IMR-90 (cell line): ENCODE measurements at regions not wholly inside any gene's neighbourhood (a gene's known extent, or its start where the extent isn't known, plus 50 kb on each side); places are given as distances from the start of the nearest gene placed in this dataset.
"Not testable (repeated sequence)": the region's sequence is repeated elsewhere in the genome, so short reads cannot be mapped to it uniquely, and the experiment has no call there.

Source experiments
- ATAC-seq: fragments of 200-7000 bp; cut with Tn5 transposase; 2 replicates; pipeline ENCODE4 v1.9.1; 2020; ENCODE audit warnings: low read depth, mild to moderate bottlenecking, moderate library complexity
- BruUV-seq: library from RNA; stranded (reverse); fragments of 400-500 nt; replicated peaks from 2 replicates; lab custom pipeline; 2021; lab: Mats Ljungman, UMichigan
- CTCF ChIA-PET: fragments of 300-600 bp; formaldehyde crosslinking; extraction: SDS; loops from one replicate; lab custom pipeline; 2021; ENCODE audit warnings: antibody characterized with exemption; lab: Yijun Ruan, JAX
- POLR2A ChIA-PET: fragments of 300-600 bp; sonication (Branson Sonifier 250); formaldehyde crosslinking; loops from one replicate; lab custom pipeline; 2022; ENCODE audit warnings: antibody characterized with exemption; ENCODE audit not compliant: unreplicated experiment; lab: Charles Lee
- DNase-seq: peaks from one replicate; pipeline ENCODE4 v3.0.0; 2013
- H2AFZ ChIP-seq: replicated peaks from 2 replicates; pipeline ENCODE3; 2013; ENCODE audit warnings: low read length, mild to moderate bottlenecking; ENCODE audit not compliant: poor library complexity
- H2AK5ac ChIP-seq: 2 replicates; pipeline ENCODE4 v1.6.1; 2013; ENCODE audit warnings: low read depth, low read length, inconsistent platforms
- H2AK9ac ChIP-seq: replicated peaks from 2 replicates; pipeline ENCODE3; 2013; ENCODE audit warnings: mild to moderate bottlenecking, low read depth, low read length, moderate library complexity; ENCODE audit not compliant: poor library complexity
- H2BK120ac ChIP-seq: 2 replicates; pipeline ENCODE4 v1.6.1; 2013; ENCODE audit warnings: low read depth, low read length, inconsistent platforms
- H2BK15ac ChIP-seq: 3 replicates; pipeline ENCODE4 v1.6.1; 2013; ENCODE audit warnings: low read depth, low read length, inconsistent platforms
- H2BK20ac ChIP-seq: 2 replicates; pipeline ENCODE4 v1.6.1; 2013; ENCODE audit warnings: low read depth, mild to moderate bottlenecking, inconsistent platforms, low read length, moderate library complexity
- H2BK5ac ChIP-seq: 2 replicates; pipeline ENCODE4 v1.6.1; 2013; ENCODE audit warnings: mild to moderate bottlenecking, low read depth, low read length, inconsistent platforms; ENCODE audit not compliant: poor library complexity, severe bottlenecking
- H3K14ac ChIP-seq: replicated peaks from 2 replicates; pipeline ENCODE4 v1.6.1; 2013; ENCODE audit warnings: low read depth, low read length, inconsistent platforms
- H3K18ac ChIP-seq: 2 replicates; pipeline ENCODE4 v1.6.1; 2013; ENCODE audit warnings: low read depth, low read length, control low read depth
- H3K23ac ChIP-seq: 2 replicates; pipeline ENCODE4 v1.6.1; 2013; ENCODE audit warnings: low read depth, low read length, inconsistent platforms
- H3K27ac ChIP-seq: 2 replicates; pipeline ENCODE4 v1.5.1; 2013; ENCODE audit warnings: mild to moderate bottlenecking, control low read depth, low read length; ENCODE audit not compliant: insufficient read depth
- H3K27me3 ChIP-seq: 2 replicates; pipeline ENCODE4 v1.6.1; 2013; ENCODE audit warnings: low read length; ENCODE audit not compliant: control insufficient read depth, insufficient read depth
- H3K36me3 ChIP-seq: 2 replicates; pipeline ENCODE4 v1.6.1; 2013; ENCODE audit warnings: low read length, mixed read lengths; ENCODE audit not compliant: control insufficient read depth, insufficient read depth
- H3K4ac ChIP-seq: 2 replicates; pipeline ENCODE4 v1.6.1; 2013; ENCODE audit warnings: low read depth, low read length, inconsistent platforms
- H3K4me1 ChIP-seq: 2 replicates; pipeline ENCODE4 v1.6.1; 2013; ENCODE audit warnings: low read length, mixed read lengths; ENCODE audit not compliant: control insufficient read depth, insufficient read depth
- H3K4me2 ChIP-seq: 2 replicates; pipeline ENCODE4 v1.6.1; 2013; ENCODE audit warnings: low read depth, mild to moderate bottlenecking, control low read depth, low read length, moderate library complexity
- H3K4me3 ChIP-seq: 2 replicates; pipeline ENCODE4 v1.5.1; 2013; ENCODE audit warnings: low read depth, mild to moderate bottlenecking, control low read depth, low read length, moderate library complexity; ENCODE audit not compliant: insufficient read depth
- H3K56ac ChIP-seq: 2 replicates; pipeline ENCODE4 v1.6.1; 2013; ENCODE audit warnings: low read length, inconsistent platforms; ENCODE audit not compliant: insufficient read depth; ENCODE audit errors: extremely low read depth
- H3K79me1 ChIP-seq, 2 experiments: 2 replicates each; pipeline ENCODE4 v1.6.1; 2013; ENCODE audit warnings: low read length in 2 of 2, inconsistent platforms in 1 of 2, low read depth in 1 of 2
- H3K9ac ChIP-seq: 2 replicates; pipeline ENCODE4 v1.6.1; 2013; ENCODE audit warnings: low read depth, low read length, control low read depth
- H3K9me1 ChIP-seq: 2 replicates; pipeline ENCODE4 v1.6.1; 2013; ENCODE audit warnings: low read length, inconsistent platforms; ENCODE audit not compliant: insufficient read depth
- H3K9me3 ChIP-seq: 2 replicates; pipeline ENCODE4 v1.6.1; 2013; ENCODE audit warnings: low read length; ENCODE audit not compliant: control insufficient read depth, insufficient read depth
- H4K20me1 ChIP-seq: 2 replicates; pipeline ENCODE4 v1.6.1; 2013; ENCODE audit warnings: low read length, inconsistent platforms; ENCODE audit not compliant: insufficient read depth
- H4K5ac ChIP-seq: 2 replicates; pipeline ENCODE4 v1.6.1; 2013; ENCODE audit warnings: mild to moderate bottlenecking, low read depth, low read length, control low read depth
- H4K8ac ChIP-seq, 2 experiments: 2 replicates each; pipeline ENCODE4 v1.6.1; 2013; ENCODE audit warnings: low read depth in 2 of 2, low read length in 2 of 2, control low read depth in 1 of 2, inconsistent platforms in 1 of 2
- H4K91ac ChIP-seq: 2 replicates; pipeline ENCODE4 v1.6.1; 2013; ENCODE audit warnings: low read depth, low read length, inconsistent platforms; ENCODE audit not compliant: insufficient read depth
- WGBS, 2 experiments: methylation state at CpG; one replicate each; pipeline versions ENCODE4 v1.1.5 to v1.1.7; 2013; ENCODE audit warnings: missing lambda C conversion rate in 2 of 2; ENCODE audit not compliant: insufficient read length in 1 of 2; ENCODE audit errors: extremely low coverage in 2 of 2; 5-methylcytosine and 5-hydroxymethylcytosine counted together
- dilution Hi-C: fragments of 300-500 bp; cut with HindIII; formaldehyde crosslinking; loops from one replicate; pipeline ENCODE4 v1.14.3; 2018; ENCODE audit warnings: low sequenced_read_pairs; ENCODE audit not compliant: unreplicated experiment
- in situ Hi-C: fragments of 300-500 bp; cut with MboI; formaldehyde crosslinking; loops from 3 replicates; pipeline ENCODE4 v1.14.3; 2019; ENCODE audit warnings: low sequenced_read_pairs, inconsistent platforms, mixed read lengths
- intact Hi-C: fragments of 100-400 bp; cut with micrococcal nuclease; formaldehyde crosslinking; loops from 2 replicates; pipeline ENCODE4 v1.10.0; 2022

GRCh38 chr21:9247290-9247613 lies 1274.1 kb upstream of the TPTE start:
- dilution Hi-C loops, H2BK15ac ChIP-seq, H2BK120ac ChIP-seq, H3K23ac ChIP-seq, H3K56ac ChIP-seq, H3K4me2 ChIP-seq, H2AK9ac ChIP-seq, CTCF ChIA-PET, H3K4me3 ChIP-seq, intact Hi-C loops, H2AK5ac ChIP-seq, H3K9ac ChIP-seq, H3K14ac ChIP-seq, H4K20me1 ChIP-seq, H3K9me1 ChIP-seq, H3K79me1 ChIP-seq, H3K27ac ChIP-seq, H2BK20ac ChIP-seq, H2AFZ ChIP-seq, H3K27me3 ChIP-seq, H3K36me3 ChIP-seq, H4K91ac ChIP-seq, POLR2A ChIA-PET, H4K8ac ChIP-seq, H3K4me1 ChIP-seq, in situ Hi-C loops, BruUV-seq, H4K5ac ChIP-seq, DNase-seq, H3K4ac ChIP-seq, H3K18ac ChIP-seq: not testable (repeated sequence)
- Histone ChIP-seq H3K9me3 (peaks cover 15% of the 10 kb centered on the region), H2BK5ac (peak overlapping the region; percentile 86)
- ATAC-seq = peak; percentile 27; the same call in 1 of the 2 replicates

- H2AK5ac ChIP-seq, H3K27me3 ChIP-seq, H3K56ac ChIP-seq, H3K4me2 ChIP-seq, H4K8ac ChIP-seq, H3K9me1 ChIP-seq, dilution Hi-C loops, H2AFZ ChIP-seq, POLR2A ChIA-PET, H2BK120ac ChIP-seq, H4K91ac ChIP-seq, H4K20me1 ChIP-seq, intact Hi-C loops, H2BK15ac ChIP-seq, CTCF ChIA-PET, H3K23ac ChIP-seq, H3K4me1 ChIP-seq, H3K18ac ChIP-seq, H2AK9ac ChIP-seq, H3K4me3 ChIP-seq, in situ Hi-C loops, H3K27ac ChIP-seq, H3K14ac ChIP-seq, H4K5ac ChIP-seq, H3K4ac ChIP-seq, H3K9ac ChIP-seq, H3K36me3 ChIP-seq, H3K79me1 ChIP-seq, BruUV-seq, DNase-seq, ATAC-seq, H2BK20ac ChIP-seq: not testable (repeated sequence)
- 6% methylated on average over 2 of the region's 3 CpGs; no CpG with 5 or more reads in 1 of the 2 experiments for WGBS, 2 experiments
- Histone ChIP-seq H3K9me3 (peaks cover 15% of the 10 kb centered on the region), H2BK5ac (peak overlapping the region; percentile 86)
Measured at GRCh38 chr21:9247616-9248317, 1273.6 kb upstream of the TPTE start.
